Pons (tissue), 1 donor: ENCODE measurements at regions not wholly inside any gene's neighbourhood (a gene's known extent, or its start where the extent isn't known, plus 50 kb on each side); places are given as distances from the start of the nearest gene placed in this dataset.
A peak's percentile ranks its signal among the peaks of the same experiment; 100 is the strongest.
"Not testable (repeated sequence)": the region's sequence is repeated elsewhere in the genome, so short reads cannot be mapped to it uniquely, and the experiment has no call there.

Source experiments
- DNase-seq: peaks from one replicate; pipeline ENCODE4 v3.0.0-alpha.2; 2016; ENCODE audit warnings: low spot score

GRCh38 chr9:24652181-24652580 lies 106.5 kb upstream of the IZUMO3 start:
- DNase-seq, result no peak

GRCh38 chr9:24628809-24629208 lies 83.1 kb upstream of the IZUMO3 start:
- DNase-seq, result not testable (repeated sequence)

GRCh38 chr9:24625097-24625496 lies 79.4 kb upstream of the IZUMO3 start:
- DNase-seq, result no peak

- no peak for DNase-seq
Measured at GRCh38 chr9:24624481-24624880, 78.8 kb upstream of the IZUMO3 start.

- DNase-seq, result no peak
Measured at GRCh38 chr9:24620741-24621140, 75.0 kb upstream of the IZUMO3 start.

- no peak for DNase-seq
Measured at GRCh38 chr9:24616863-24617262, 71.2 kb upstream of the IZUMO3 start.

- peak; percentile 15 for DNase-seq
Measured at GRCh38 chr9:24614070-24614469, 68.4 kb upstream of the IZUMO3 start.

GRCh38 chr9:24608599-24608998 lies 62.9 kb upstream of the IZUMO3 start:
- DNase-seq, result no peak

- DNase-seq, result no peak
Measured at GRCh38 chr9:24602693-24603352, 57.1 kb upstream of the IZUMO3 start.
